HEK293 (cell line): ENCODE measurements at regions not wholly inside any gene's neighbourhood (a gene's known extent, or its start where the extent isn't known, plus 50 kb on each side); places are given as distances from the start of the nearest gene placed in this dataset.

Experiments
- CTCF ChIA-PET: fragments of 350-600 bp; formaldehyde crosslinking; extraction: SDS; loops from one replicate; lab custom pipeline; 2021; ENCODE audit warnings: antibody characterized with exemption; lab: Yijun Ruan, JAX
- POLR2A ChIA-PET: fragments of 300-600 bp; formaldehyde crosslinking; extraction: SDS; loops from one replicate; lab custom pipeline; 2020; ENCODE audit warnings: antibody characterized with exemption, inconsistent platforms; lab: Yijun Ruan, JAX
- H3K27ac ChIP-seq: fragments of 200-500 bp; sonication (Bioruptor generic); 2 replicates; pipeline ENCODE4 v1.5.1; 2014; ENCODE audit warnings: low read depth, low read length, control low read depth, inconsistent platforms; ENCODE audit errors: extremely low read depth
- H3K36me3 ChIP-seq, 2 experiments: fragments of 200-500 bp in 1 of 2; sonication (Bioruptor generic) in 1 of 2; 1 replicate in 1 of 2; 2 replicates in 1 of 2; pipeline ENCODE4 v1.5.1; 2014 to 2017; ENCODE audit warnings: inconsistent platforms in 2 of 2, low read length in 2 of 2; ENCODE audit not compliant: control insufficient read depth in 2 of 2, insufficient read depth in 1 of 2
- H3K4me1 ChIP-seq: fragments of 200-500 bp; sonication (Bioruptor generic); 2 replicates; pipeline ENCODE4 v1.5.1; 2014; ENCODE audit warnings: mild to moderate bottlenecking, low read length, inconsistent platforms; ENCODE audit not compliant: control insufficient read depth, insufficient read depth
- H3K4me3 ChIP-seq: 2 replicates; pipeline ENCODE4 v1.5.1; 2011; ENCODE audit warnings: low read depth, mild to moderate bottlenecking, control low read depth, low read length, moderate library complexity
- H3K9me3 ChIP-seq: fragments of 200-500 bp; sonication (Bioruptor generic); 2 replicates; pipeline ENCODE4 v1.5.1; 2014; ENCODE audit warnings: low read depth, low read length, inconsistent platforms; ENCODE audit not compliant: control insufficient read depth, insufficient read depth
- BCL11A ChIP-seq: fragments of 450-650 bp; formaldehyde crosslinking; IDR thresholded peaks from 2 replicates; pipeline ENCODE4 v1.5.1; 2016; ENCODE audit warnings: low read depth, missing biosample characterization, missing genetic modification characterization
- BCL11B ChIP-seq: fragments of 450-650 bp; formaldehyde crosslinking; IDR thresholded peaks from 2 replicates; pipeline ENCODE4 v1.5.1; 2016; ENCODE audit warnings: low read depth, missing biosample characterization, missing genetic modification characterization
- ELK4 ChIP-seq: IDR thresholded peaks from 2 replicates; pipeline ENCODE4 v1.6.1; 2011; ENCODE audit warnings: mild to moderate bottlenecking, low read depth, low read length, borderline replicate concordance
- GFI1B ChIP-seq: fragments of 450-650 bp; formaldehyde crosslinking; IDR thresholded peaks from 2 replicates; pipeline ENCODE4 v1.5.1; 2016; ENCODE audit warnings: missing biosample characterization, missing genetic modification characterization
- KLF8 ChIP-seq: fragments of 450-650 bp; formaldehyde crosslinking; IDR thresholded peaks from 2 replicates; pipeline ENCODE4 v1.5.1; 2016; ENCODE audit warnings: missing biosample characterization, missing genetic modification characterization
- KLF9 ChIP-seq: fragments of 450-650 bp; formaldehyde crosslinking; IDR thresholded peaks from 2 replicates; pipeline ENCODE4 v1.5.1; 2016; ENCODE audit warnings: missing biosample characterization, missing genetic modification characterization, low read depth
- MEIS1 ChIP-seq: sonication (generic); formaldehyde crosslinking; IDR thresholded peaks from 2 replicates; pipeline ENCODE4 v1.8.1; 2022; ENCODE audit warnings: missing genetic modification reagents, mild to moderate bottlenecking, borderline replicate concordance
- PRDM1 ChIP-seq: fragments of 450-650 bp; formaldehyde crosslinking; IDR thresholded peaks from 2 replicates; pipeline ENCODE4; 2016; ENCODE audit warnings: missing biosample characterization, missing genetic modification characterization
- ZBTB6 ChIP-seq: fragments of 450-650 bp; formaldehyde crosslinking; IDR thresholded peaks from 2 replicates; pipeline ENCODE4 v1.5.1; 2017; ENCODE audit warnings: missing biosample characterization, missing genetic modification characterization
- ZFP69B ChIP-seq: fragments of 450-650 bp; formaldehyde crosslinking; IDR thresholded peaks from 2 replicates; pipeline ENCODE4 v1.5.1; 2016; ENCODE audit warnings: missing biosample characterization, missing genetic modification characterization
- ZNF132 ChIP-seq: fragments of 450-650 bp; formaldehyde crosslinking; IDR thresholded peaks from 2 replicates; pipeline ENCODE4 v1.5.1; 2017; ENCODE audit warnings: missing biosample characterization, missing genetic modification characterization, borderline replicate concordance
- ZNF239 ChIP-seq: fragments of 450-650 bp; formaldehyde crosslinking; IDR thresholded peaks from 2 replicates; pipeline ENCODE4 v1.5.1; 2016; ENCODE audit warnings: missing biosample characterization, missing genetic modification characterization
- ZNF341 ChIP-seq: fragments of 450-650 bp; formaldehyde crosslinking; IDR thresholded peaks from 2 replicates; pipeline ENCODE4; 2016; ENCODE audit warnings: low read depth, missing biosample characterization, missing genetic modification characterization
- ZNF580 ChIP-seq: fragments of 450-650 bp; formaldehyde crosslinking; IDR thresholded peaks from 2 replicates; pipeline ENCODE4 v1.5.1; 2016; ENCODE audit warnings: missing biosample characterization, missing genetic modification characterization
- ZNF629 ChIP-seq: fragments of 450-650 bp; formaldehyde crosslinking; IDR thresholded peaks from 2 replicates; pipeline ENCODE4 v1.5.1; 2017; ENCODE audit warnings: missing biosample characterization, missing genetic modification characterization
- ZNF670 ChIP-seq: fragments of 450-650 bp; formaldehyde crosslinking; IDR thresholded peaks from 2 replicates; pipeline ENCODE4 v1.5.1; 2016; ENCODE audit warnings: missing biosample characterization, missing genetic modification characterization, low read depth
- ZNF677 ChIP-seq: fragments of 450-650 bp; IDR thresholded peaks from 2 replicates; pipeline ENCODE4 v1.5.0; 2018; ENCODE audit warnings: missing biosample characterization, mild to moderate bottlenecking, missing genetic modification characterization, moderate library complexity
- ZNF692 ChIP-seq: fragments of 450-650 bp; formaldehyde crosslinking; IDR thresholded peaks from 2 replicates; pipeline ENCODE4 v1.5.1; 2016; ENCODE audit warnings: missing biosample characterization, missing genetic modification characterization
- ZNF701 ChIP-seq: fragments of 450-650 bp; formaldehyde crosslinking; IDR thresholded peaks from 2 replicates; pipeline ENCODE4 v1.5.1; 2016; ENCODE audit warnings: missing biosample characterization, missing genetic modification characterization
- ZNF785 ChIP-seq: fragments of 450-650 bp; formaldehyde crosslinking; IDR thresholded peaks from 2 replicates; pipeline ENCODE4 v1.5.1; 2016; ENCODE audit warnings: missing biosample characterization, missing genetic modification characterization

- no peak for TF ChIP-seq ZNF629 (tag by site-specific recombination)
- no peak for TF ChIP-seq BCL11A (tag by site-specific recombination)
- TF ChIP-seq, all 188 proteins: peak for 0
These were observed 57.7 kb upstream of the DIO3 start (continued) for GRCh38 chr14:101503431-101504095.

- Histone ChIP-seq H3K4me3 (no peak overlapping the region), H3K9me3 (no peaks in the 10 kb centered on the region), H3K4me1 (no peaks in the 10 kb centered on the region), H3K36me3 (no peaks in the 10 kb centered on the region), H3K27ac (no peak overlapping the region)
- ChIA-PET CTCF (no interaction called here), POLR2A (no interaction called here)
- TF ChIP-seq GFI1B (tag by site-specific recombination) (no peak), ZNF677 (no peak), BCL11B (tag by site-specific recombination) (no peak), ELK4 (no peak), KLF9 (no peak), ZNF785 (tag by site-specific recombination) (no peak), ZNF239 (tag by site-specific recombination) (no peak), ZNF341 (tag by site-specific recombination) (no peak), MEIS1 (CRISPR knock-in tag) (no peak), ZNF132 (no peak), KLF8 (tag by site-specific recombination) (no peak), PRDM1 (tag by site-specific recombination) (no peak), ZNF580 (no peak), ZFP69B (no peak), ZBTB6 (tag by site-specific recombination) (no peak), ZNF701 (no peak), ZNF670 (tag by site-specific recombination) (no peak), ZNF692 (no peak)
These were observed 57.0 kb upstream of the DIO3 start for GRCh38 chr14:101504096-101504948.
